Common myeloid progenitor, CD34-positive (primary cell): ENCODE measurements at regions not wholly inside any gene's neighbourhood (a gene's known extent, or its start where the extent isn't known, plus 50 kb on each side); places are given as distances from the start of the nearest gene placed in this dataset.

Experiments used
- CTCF ChIA-PET: fragments of 350-600 bp; sonication (Branson Sonifier 250); formaldehyde crosslinking; loops from one replicate; lab custom pipeline; 2021; ENCODE audit warnings: antibody characterized with exemption; lab: Charles Lee
- POLR2A ChIA-PET: fragments of 350-600 bp; sonication (Branson Sonifier 250); formaldehyde crosslinking; loops from one replicate; lab custom pipeline; 2021; ENCODE audit warnings: antibody characterized with exemption; lab: Charles Lee
- DNase-seq, 3 donors: peaks; one replicate each; pipeline versions ENCODE4 v3.0.0 to v3.0.0-alpha.2; 2013
- H3K27ac ChIP-seq, 2 experiments: 1 replicate in 1 of 2; 2 replicates in 1 of 2; pipeline ENCODE4 v1.7.0; 2013; ENCODE audit warnings: inconsistent platforms in 2 of 2, low read length in 2 of 2, mild to moderate bottlenecking in 2 of 2, low read depth in 1 of 2, moderate library complexity in 1 of 2; ENCODE audit not compliant: severe bottlenecking in 2 of 2, insufficient read depth in 1 of 2, poor library complexity in 1 of 2
- H3K27me3 ChIP-seq, 5 experiments: replicated peaks in 2 of 5; 1 replicate in 3 of 5; 2 replicates in 2 of 5; pipeline versions ENCODE4 v1.6.1 to v1.7.0; 2013; ENCODE audit warnings: low read length in 4 of 5, mild to moderate bottlenecking in 2 of 5, moderate library complexity in 2 of 5, inconsistent platforms in 1 of 5; ENCODE audit not compliant: insufficient read depth in 5 of 5, control insufficient read depth in 4 of 5
- H3K36me3 ChIP-seq, 4 experiments: 1 replicate in 2 of 4; 2 replicates in 2 of 4; pipeline versions ENCODE4 v1.6.1 to v1.7.0; 2013; ENCODE audit warnings: low read length in 3 of 4, control low read depth in 1 of 4, mild to moderate bottlenecking in 1 of 4; ENCODE audit not compliant: control insufficient read depth in 4 of 4, insufficient read depth in 4 of 4
- H3K4me1 ChIP-seq, 4 experiments: 1 replicate in 3 of 4; 2 replicates in 1 of 4; pipeline versions ENCODE4 v1.6.1 to v1.7.1; 2013; ENCODE audit warnings: low read length in 3 of 4, mild to moderate bottlenecking in 3 of 4, control low read depth in 1 of 4, inconsistent platforms in 1 of 4, moderate library complexity in 1 of 4; ENCODE audit not compliant: control insufficient read depth in 4 of 4, insufficient read depth in 4 of 4; ENCODE audit errors: control extremely low read depth in 1 of 4
- H3K4me3 ChIP-seq, 7 experiments: 1 replicate in 4 of 7; 2 replicates in 3 of 7; pipeline versions ENCODE4 v1.5.1 to v1.7.0; 2013; ENCODE audit warnings: mild to moderate bottlenecking in 7 of 7, low read length in 6 of 7, moderate library complexity in 6 of 7, inconsistent platforms in 2 of 7, low read depth in 2 of 7, control low read depth in 1 of 7; ENCODE audit not compliant: insufficient read depth in 4 of 7, control insufficient read depth in 1 of 7; ENCODE audit errors: extremely low read depth in 1 of 7
- H3K9me3 ChIP-seq, 5 experiments: 1 replicate in 4 of 5; 2 replicates in 1 of 5; pipeline versions ENCODE4 v1.6.1 to v1.7.1; 2013; ENCODE audit warnings: low read length in 4 of 5, mild to moderate bottlenecking in 2 of 5, inconsistent platforms in 1 of 5, low read depth in 1 of 5, moderate library complexity in 1 of 5; ENCODE audit not compliant: control insufficient read depth in 4 of 5, insufficient read depth in 2 of 5; ENCODE audit errors: control extremely low read depth in 1 of 5
- WGBS: methylation state at CpG from one replicate; pipeline ENCODE4 v1.1.5; 2013; ENCODE audit not compliant: insufficient coverage; 5-methylcytosine and 5-hydroxymethylcytosine counted together

DNA sequence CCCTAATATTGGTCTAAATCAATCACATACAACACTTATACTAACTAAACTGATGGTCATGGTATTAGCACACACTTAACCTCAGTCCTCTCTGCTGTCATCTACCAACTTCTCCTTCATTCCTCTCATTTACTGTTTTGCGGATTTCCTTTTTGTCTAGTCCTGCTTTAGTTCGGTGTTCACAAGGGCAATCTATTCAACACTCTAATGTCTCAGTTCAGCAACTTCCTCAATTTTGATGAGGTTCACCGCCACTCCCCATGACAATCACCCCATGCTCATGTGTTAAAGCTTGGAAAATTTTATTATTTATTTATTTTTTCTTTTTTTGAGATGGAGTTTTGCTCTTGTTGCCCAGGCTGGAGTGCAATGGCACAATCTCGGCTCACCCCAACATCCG, 301.1 kb downstream of the PTPRC start:
- CTCF ChIA-PET, result no interaction called here
- WGBS, result 88% methylated on average over 4 of the region's 5 CpGs
- POLR2A ChIA-PET, result no interaction called here

DNA sequence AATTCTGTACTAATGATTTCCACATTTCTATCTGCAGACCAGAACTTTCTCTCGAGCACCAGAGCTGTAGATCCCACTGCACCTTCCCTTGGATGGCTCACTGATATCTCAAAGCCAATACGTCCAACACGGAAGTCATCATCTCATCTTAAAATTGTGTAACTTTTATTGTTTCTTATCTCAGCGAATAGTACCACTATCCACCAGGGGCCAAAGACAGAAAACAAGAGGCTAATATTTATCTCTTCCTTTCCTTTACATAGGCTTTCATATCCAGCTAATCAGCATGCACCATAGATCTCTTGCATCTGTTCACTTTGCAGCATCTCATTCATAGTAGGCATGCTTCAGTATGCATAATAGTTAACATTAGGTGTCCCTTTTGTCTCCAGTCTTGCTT, 303.6 kb downstream of the PTPRC start:
- WGBS, result 96% methylated on average over 3 of the region's 4 CpGs
- POLR2A ChIA-PET, result no interaction called here
- peaks cover 0 to 15% (median 4%) of the 10 kb centered on the region in 4 experiments for H3K4me1 ChIP-seq
- H3K4me3 ChIP-seq, result no peak overlapping the region
- no peak for DNase-seq
- no peak overlapping the region for H3K27ac ChIP-seq
- H3K27me3 ChIP-seq, result no peaks in the 10 kb centered on the region
- no peaks in the 10 kb centered on the region for H3K36me3 ChIP-seq
- CTCF ChIA-PET, result interaction anchor here (1.0 kb wide), 1 partner anchor 65 kb away, joined by 4 read pairs; no protein-coding TSS in a partner anchor
- H3K9me3 ChIP-seq, result no peaks in the 10 kb centered on the region

More for the DNA sequence above, 301.1 kb downstream of the PTPRC start:
- DNase-seq, result peak in 1 of 3 donors; percentile 66
- peaks cover 0 to 16% (median 13%) of the 10 kb centered on the region in 4 experiments for H3K4me1 ChIP-seq
- no peaks in the 10 kb centered on the region for H3K27me3 ChIP-seq
- peaks cover 0 to 7% (median 0%) of the 10 kb centered on the region in 4 experiments for H3K36me3 ChIP-seq
- H3K4me3 ChIP-seq, result no peak overlapping the region
- H3K27ac ChIP-seq, result no peak overlapping the region
- H3K9me3 ChIP-seq, result no peaks in the 10 kb centered on the region

DNA sequence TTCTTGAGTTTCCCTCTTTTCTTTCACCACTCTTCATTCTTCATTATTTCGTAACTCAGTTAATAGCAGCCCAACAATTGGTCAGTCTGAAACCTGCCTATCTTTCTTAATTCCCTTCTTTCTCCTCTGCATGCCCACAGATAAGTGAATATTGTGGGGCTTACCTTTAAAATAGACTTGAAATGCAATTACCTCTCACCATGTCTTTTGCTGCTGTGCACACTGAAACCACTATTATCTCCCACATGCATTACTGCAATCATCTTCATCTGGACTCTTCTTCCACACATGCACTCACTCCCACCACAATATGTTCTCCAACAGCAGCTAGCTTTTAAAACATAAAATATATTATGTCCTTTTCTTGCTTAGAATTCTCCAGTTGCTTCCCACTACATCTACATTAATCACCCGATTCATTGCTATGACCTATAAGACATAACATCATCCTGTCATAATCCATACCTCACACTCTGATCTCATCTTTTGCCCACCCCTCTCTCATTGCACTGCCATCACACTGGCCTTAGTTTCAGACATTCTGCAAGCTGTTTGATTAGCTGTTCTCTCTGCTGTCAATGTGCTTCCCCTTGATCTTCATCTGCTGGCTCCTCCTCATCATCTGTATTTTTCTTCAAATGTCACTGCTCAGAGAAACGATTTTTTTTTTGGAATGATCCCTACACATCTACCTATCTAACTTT, 304.8 kb downstream of the PTPRC start:
- ChIA-PET POLR2A (no interaction called here), CTCF (no interaction called here)
- no peaks in the 10 kb centered on the region for H3K36me3 ChIP-seq
- peaks cover 0 to 5% (median 0%) of the 10 kb centered on the region in 4 experiments for H3K4me1 ChIP-seq
- H3K27me3 ChIP-seq, result no peaks in the 10 kb centered on the region
- H3K4me3 ChIP-seq, result no peak overlapping the region
- peak in 1 of 3 donors; percentile 40 for DNase-seq
- H3K9me3 ChIP-seq, result no peaks in the 10 kb centered on the region
- WGBS, result 89% methylated on average over 1 of the region's 3 CpGs
- no peak overlapping the region for H3K27ac ChIP-seq

DNA sequence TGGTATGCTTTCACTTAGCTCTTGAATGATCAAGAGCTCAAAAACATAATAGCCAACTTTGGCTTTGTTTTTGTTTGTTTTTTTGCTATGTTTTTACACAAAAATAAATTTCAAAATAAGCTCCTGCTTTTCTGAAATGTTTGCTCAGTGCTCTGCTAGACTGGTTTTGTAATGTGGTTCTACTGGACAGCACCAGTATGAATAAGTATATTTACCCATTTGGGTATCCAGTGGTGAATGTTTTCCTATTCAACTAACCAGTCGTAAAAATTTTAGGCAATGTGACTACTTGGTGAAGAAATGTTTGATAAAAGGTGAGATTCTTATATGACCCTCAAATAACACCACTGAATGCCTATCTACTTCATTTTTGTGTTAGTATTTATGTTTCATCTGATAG, 308.6 kb downstream of the PTPRC start:
- ChIA-PET POLR2A (no interaction called here), CTCF (interaction anchor here (0.8 kb wide), 1 partner anchor 15 kb away, joined by 3 read pairs; no protein-coding TSS in a partner anchor)
- Histone ChIP-seq H3K9me3 (peaks cover 0 to 4% (median 0%) of the 10 kb centered on the region in 5 experiments), H3K4me3 (no peak overlapping the region), H3K27ac (no peak overlapping the region), H3K27me3 (no peaks in the 10 kb centered on the region), H3K4me1 (peaks cover 0 to 5% (median 0%) of the 10 kb centered on the region in 4 experiments), H3K36me3 (no peaks in the 10 kb centered on the region)
- no peak for DNase-seq
- no CpG with 5 or more reads among the region's 1 CpG for whole genome bisulfite sequencing

DNA sequence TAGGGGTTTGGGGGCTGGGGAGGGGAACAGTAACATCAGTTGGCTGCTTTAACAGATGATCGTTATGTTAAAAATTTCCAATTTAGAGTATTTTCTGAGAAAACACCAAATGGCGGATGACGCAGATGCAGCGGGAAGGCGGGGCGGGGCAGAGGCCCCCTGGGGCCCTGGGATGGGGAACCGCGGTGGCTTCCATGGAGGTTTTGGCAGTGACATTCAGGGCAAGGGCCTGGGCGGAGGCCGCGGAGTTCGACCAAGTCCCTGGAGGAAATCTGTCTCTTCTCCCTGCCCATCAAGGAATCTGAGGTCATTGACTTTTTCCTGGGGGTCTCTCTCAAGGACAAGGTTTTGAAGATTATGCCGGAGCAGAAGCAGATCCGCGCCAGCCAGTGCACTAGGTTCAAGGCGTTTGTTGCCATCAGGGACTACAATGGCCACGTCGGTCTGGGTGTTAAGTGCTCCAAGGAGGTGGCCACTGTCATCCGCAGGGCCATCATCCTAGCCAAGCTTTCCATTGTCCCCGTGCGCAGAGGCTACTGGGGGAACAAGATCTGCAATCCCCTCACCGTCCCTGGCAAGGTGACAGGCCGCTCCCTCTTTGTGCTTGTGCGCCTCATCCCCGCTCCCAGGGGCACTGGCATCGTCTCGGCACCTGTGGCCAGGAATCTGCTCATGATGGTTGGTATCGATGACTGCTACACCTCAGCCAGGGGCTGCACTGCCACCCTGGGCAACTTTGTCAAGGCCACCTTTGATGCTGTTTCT, 310.2 kb downstream of the PTPRC start:
- POLR2A ChIA-PET, result no interaction called here
- no peaks in the 10 kb centered on the region for H3K27me3 ChIP-seq
- H3K36me3 ChIP-seq, result no peaks in the 10 kb centered on the region
- CTCF ChIA-PET, result no interaction called here
- 98% methylated on average over 28 of the region's 28 CpGs for WGBS
- DNase-seq, result no peak
- H3K4me3 ChIP-seq, result no peak overlapping the region
- no peaks in the 10 kb centered on the region for H3K4me1 ChIP-seq
- peaks cover 0 to 4% (median 0%) of the 10 kb centered on the region in 5 experiments for H3K9me3 ChIP-seq
- H3K27ac ChIP-seq, result no peak overlapping the region

DNA sequence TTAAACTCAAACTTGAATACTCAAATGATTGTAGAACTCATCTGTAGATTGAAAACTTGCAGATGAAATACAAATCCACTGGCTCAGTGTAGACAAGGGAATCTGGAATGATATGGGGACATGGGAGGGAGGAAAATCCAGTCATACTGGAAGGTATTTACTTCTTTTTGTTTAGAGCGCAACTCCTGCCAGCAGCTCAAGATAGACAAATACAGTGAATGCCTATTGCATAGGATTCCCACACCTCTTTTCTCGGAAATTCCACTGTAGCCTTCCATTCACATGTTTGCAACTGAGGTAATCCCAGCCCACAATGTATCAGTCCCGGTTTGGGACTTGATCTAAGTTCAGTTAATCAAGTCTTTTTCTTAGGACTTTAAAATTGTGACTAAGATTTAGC, 311.2 kb downstream of the PTPRC start:
- ChIA-PET POLR2A (no interaction called here), CTCF (no interaction called here)
- no peaks in the 10 kb centered on the region for H3K27me3 ChIP-seq
- H3K9me3 ChIP-seq, result peaks cover 0 to 8% (median under 1%) of the 10 kb centered on the region in 5 experiments
- no peak overlapping the region for H3K27ac ChIP-seq
- DNase-seq, result no peak
- H3K36me3 ChIP-seq, result no peaks in the 10 kb centered on the region
- no peak overlapping the region for H3K4me3 ChIP-seq
- 100% methylated on average over 2 of the region's 3 CpGs for WGBS
- no peaks in the 10 kb centered on the region for H3K4me1 ChIP-seq

DNA sequence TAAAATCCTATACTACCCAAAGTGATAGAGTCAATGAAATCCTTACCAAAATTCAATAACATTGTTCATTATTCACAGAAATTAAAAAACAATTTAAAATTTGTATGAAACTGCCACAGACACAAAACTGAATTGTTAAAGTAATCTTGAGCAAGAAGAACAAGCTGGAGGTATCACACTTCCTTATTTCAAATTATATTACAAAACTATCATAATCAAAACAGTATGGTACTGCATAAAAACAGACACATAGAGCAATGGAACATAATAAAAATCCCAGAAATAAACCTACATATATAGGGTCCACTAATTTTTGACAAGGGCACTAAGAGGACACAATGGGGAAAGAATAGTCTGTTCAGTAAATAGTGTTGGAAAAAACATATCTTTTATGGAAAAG, 316.2 kb downstream of the PTPRC start:
- no peak for DNase-seq
- Histone ChIP-seq H3K4me3 (no peak overlapping the region), H3K27ac (no peak overlapping the region), H3K36me3 (no peaks in the 10 kb centered on the region), H3K9me3 (peaks cover 0 to 9% (median 4%) of the 10 kb centered on the region in 5 experiments), H3K27me3 (no peaks in the 10 kb centered on the region), H3K4me1 (no peaks in the 10 kb centered on the region)
- ChIA-PET POLR2A (no interaction called here), CTCF (no interaction called here)
